Astrocyte of the cerebellum (primary cell): ENCODE measurements at regions not wholly inside any gene's neighbourhood (a gene's known extent, or its start where the extent isn't known, plus 50 kb on each side); places are given as distances from the start of the nearest gene placed in this dataset.
A peak's percentile ranks its signal among the peaks of the same experiment; 100 is the strongest.

Experiments used
- DNase-seq: peaks from one replicate; pipeline ENCODE4 v3.0.0-alpha.2; 2011; ENCODE audit warnings: low read depth
- H3K4me3 ChIP-seq: 2 replicates; pipeline ENCODE4 v1.5.1; 2011; ENCODE audit warnings: mild to moderate bottlenecking, low read depth, low read length, moderate library complexity
- in situ Hi-C: cut with HindIII; loops from 2 replicates; pipeline ENCODE4 v1.10.0; 2017; ENCODE audit warnings: low sequenced_read_pairs
- TF ChIP-seq, protein P1 (sequence below): IDR thresholded peaks from 2 replicates; pipeline ENCODE4 v1.5.1; 2012; ENCODE audit warnings: low read length, low read depth, moderate library complexity, mild to moderate bottlenecking; ENCODE audit errors: missing control alignments

DNA sequence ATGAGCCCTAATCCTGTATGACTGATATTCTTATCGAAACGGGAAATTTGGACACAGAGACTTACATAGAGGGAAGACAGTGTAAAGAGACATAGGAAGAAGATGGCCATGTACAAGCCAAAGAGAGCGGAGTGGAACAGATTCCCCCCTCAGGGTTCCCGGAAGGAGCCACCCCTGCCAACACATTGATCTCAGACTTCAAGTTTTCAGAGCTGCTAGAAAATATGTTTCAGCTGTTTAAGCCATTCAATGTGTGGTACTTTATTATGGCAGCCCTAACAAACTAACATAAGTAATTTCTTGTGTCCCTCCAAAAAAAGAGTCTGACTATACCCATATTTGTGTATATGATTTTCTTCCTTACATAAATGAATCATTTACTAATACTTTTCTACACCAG is 128.0 kb upstream of the STC2 start:
- TF ChIP-seq, protein P1, sequence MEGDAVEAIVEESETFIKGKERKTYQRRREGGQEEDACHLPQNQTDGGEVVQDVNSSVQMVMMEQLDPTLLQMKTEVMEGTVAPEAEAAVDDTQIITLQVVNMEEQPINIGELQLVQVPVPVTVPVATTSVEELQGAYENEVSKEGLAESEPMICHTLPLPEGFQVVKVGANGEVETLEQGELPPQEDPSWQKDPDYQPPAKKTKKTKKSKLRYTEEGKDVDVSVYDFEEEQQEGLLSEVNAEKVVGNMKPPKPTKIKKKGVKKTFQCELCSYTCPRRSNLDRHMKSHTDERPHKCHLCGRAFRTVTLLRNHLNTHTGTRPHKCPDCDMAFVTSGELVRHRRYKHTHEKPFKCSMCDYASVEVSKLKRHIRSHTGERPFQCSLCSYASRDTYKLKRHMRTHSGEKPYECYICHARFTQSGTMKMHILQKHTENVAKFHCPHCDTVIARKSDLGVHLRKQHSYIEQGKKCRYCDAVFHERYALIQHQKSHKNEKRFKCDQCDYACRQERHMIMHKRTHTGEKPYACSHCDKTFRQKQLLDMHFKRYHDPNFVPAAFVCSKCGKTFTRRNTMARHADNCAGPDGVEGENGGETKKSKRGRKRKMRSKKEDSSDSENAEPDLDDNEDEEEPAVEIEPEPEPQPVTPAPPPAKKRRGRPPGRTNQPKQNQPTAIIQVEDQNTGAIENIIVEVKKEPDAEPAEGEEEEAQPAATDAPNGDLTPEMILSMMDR, result no peak
- DNase-seq, result no peak
- in situ Hi-C loops, result no loop called here
- H3K4me3 ChIP-seq, result no peak overlapping the region

DNA sequence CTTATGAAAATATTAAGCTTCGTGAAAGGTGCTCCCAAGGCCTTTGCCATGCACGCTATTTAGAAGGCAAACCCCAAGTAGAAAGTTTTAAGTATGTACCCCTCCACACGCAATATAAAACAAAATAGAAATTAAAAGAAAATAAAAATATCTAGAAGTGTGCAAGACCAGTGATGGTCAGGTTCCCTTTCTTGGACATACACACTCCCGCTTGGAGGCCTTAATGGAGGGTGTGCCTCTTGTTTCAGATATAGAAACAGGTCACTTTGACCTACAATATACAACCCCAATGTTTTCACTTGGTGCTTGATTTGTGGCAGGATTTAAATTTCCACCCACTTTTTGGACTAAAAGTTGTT is 127.4 kb upstream of the STC2 start:
- no peak for DNase-seq
- no peak overlapping the region for H3K4me3 ChIP-seq
- in situ Hi-C loops, result no loop called here
- TF ChIP-seq, protein P1, result no peak

DNA sequence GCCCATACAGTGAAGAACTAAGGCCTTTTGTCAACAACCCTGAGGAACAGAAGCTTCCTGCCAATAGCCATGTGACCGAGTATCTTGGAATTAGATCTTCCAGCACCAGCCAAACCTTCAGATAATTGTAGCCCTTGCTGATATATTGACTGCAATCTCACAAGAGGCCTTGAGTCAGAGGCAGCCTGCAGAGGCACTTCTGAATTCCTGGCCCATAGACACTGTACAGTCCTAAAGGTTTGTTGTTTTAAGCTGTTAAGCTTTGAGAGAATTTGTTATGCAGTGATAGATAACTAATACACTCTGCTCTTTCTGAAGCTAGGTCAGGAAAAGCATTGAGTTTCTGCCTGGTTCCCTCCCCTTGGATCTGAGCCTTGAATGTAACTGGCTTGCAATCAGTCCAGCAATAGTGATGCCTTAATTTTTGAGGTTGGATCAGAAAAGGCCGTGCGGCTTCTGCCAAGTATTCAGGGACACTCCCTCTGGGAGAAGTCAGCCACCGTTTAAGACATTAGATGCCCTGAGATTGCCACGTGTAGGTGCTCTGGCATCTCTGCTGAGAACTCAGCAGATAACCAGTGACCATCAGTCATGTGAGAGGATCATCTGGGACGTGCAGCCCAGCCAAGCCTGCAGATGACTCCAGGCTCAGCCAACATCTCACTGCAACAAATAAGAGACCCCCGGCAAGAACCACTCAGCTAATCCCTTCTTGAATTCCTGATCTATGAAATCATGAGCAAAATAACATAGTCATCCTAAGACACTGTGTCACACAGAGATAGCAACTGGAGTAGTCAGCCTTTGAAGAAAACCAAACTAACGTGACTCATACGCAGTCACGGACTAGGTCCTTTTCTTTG is 126.8 kb upstream of the STC2 start:
- in situ Hi-C loops, result no loop called here
- no peak overlapping the region for H3K4me3 ChIP-seq
- TF ChIP-seq, protein P1, result no peak
- peak; percentile 94 for DNase-seq

DNA sequence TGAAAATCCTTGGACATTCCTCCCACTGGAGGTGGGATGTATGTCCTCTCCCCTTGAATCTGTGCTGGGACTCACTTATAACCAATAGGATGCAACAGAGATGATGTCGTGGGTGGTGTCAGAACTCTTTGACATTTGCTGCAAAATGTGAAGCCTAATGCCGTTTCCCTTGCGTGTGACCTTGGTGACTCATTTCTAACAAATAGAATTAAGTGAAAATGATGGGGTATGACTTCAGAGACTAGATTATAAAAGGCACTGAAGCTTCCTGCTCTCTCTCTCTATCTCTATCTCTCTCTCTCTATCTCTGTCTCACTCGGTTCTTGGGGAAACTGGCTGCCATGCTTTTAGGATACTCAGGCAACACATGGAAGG is 126.1 kb upstream of the STC2 start:
- H3K4me3 ChIP-seq, result no peak overlapping the region
- DNase-seq, result no peak
- in situ Hi-C loops, result no loop called here
- TF ChIP-seq, protein P1, result no peak

DNA sequence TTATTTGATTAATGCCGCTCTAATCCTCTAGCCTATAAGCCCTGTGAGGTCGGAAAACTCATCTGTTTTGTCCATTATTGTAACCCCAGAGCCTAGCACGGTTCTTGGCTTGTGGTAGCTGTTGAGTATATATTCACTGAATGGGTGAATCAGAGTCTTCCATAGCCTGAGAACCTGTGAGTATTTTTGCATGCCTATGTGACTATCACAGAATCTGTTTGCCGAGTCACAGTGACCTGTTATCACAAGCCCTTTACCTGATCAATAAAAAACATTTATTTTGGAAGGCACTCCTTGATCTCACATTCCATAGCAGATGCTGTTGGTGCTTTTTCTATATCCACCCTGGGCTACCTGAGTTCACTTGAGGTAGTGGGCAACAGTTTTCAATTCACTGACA is 125.0 kb upstream of the STC2 start:
- DNase-seq, result no peak
- no peak overlapping the region for H3K4me3 ChIP-seq
- TF ChIP-seq, protein P1, result no peak
- in situ Hi-C loops, result no loop called here

DNA sequence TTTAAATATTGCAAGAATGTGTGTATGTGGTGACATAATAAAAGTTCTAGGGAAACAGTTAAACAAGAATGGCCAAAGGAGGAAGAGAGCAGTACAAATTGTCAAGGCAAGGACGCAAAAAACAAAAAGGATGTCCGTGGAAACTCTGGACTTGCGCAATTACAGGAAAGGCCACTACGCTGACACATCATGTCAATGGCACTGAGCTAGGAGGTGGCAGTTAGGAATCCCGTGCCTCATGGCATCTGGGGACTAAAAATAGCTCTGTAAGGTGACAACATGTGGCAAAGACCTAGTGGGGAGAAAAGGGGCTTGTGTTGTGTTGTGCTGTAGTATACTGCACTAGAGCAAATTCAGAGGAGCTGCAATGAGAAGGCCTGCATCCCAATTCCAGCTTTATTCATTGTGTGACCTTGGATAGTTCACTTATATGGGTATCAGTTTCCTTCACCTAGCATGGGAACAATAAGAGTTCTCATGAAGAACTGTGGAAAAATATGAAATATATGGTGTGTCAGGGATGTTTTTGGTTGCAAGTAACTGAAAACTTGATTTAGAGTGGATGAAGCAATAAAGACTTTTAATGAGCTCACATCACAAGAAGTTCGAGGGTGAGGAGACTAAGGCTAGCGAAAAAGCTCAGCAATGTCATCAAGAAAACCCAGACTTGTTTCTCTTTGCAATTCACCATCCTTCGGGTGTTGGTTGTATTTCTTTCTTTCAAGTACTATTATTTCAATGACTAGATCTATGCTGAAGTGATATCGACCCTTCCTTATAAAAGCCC is 124.1 kb upstream of the STC2 start:
- in situ Hi-C loops, result no loop called here
- H3K4me3 ChIP-seq, result no peak overlapping the region
- DNase-seq, result no peak
- TF ChIP-seq, protein P1, result no peak
